Trophoblast cell (in vitro differentiated cells and primary cell): ENCODE measurements at regions not wholly inside any gene's neighbourhood (a gene's known extent, or its start where the extent isn't known, plus 50 kb on each side); places are given as distances from the start of the nearest gene placed in this dataset.

Experiments used
- DNase-seq, 2 donors: peaks; one replicate each; pipeline ENCODE4 v3.0.0-alpha.2; 2016
- H2AFZ ChIP-seq: 2 replicates; pipeline ENCODE4 v1.6.1; 2013; ENCODE audit warnings: low read length, moderate library complexity, mild to moderate bottlenecking; ENCODE audit not compliant: insufficient read depth, poor library complexity
- H2AK5ac ChIP-seq: 2 replicates; pipeline ENCODE4 v1.6.1; 2013; ENCODE audit warnings: mild to moderate bottlenecking, low read length
- H2BK120ac ChIP-seq: 2 replicates; pipeline ENCODE4 v1.6.1; 2013; ENCODE audit warnings: low read length, mild to moderate bottlenecking, moderate library complexity; ENCODE audit not compliant: insufficient read depth, poor library complexity
- H2BK12ac ChIP-seq: 2 replicates; pipeline ENCODE4 v1.6.1; 2013; ENCODE audit warnings: mild to moderate bottlenecking, low read length, moderate library complexity
- H2BK5ac ChIP-seq: 2 replicates; pipeline ENCODE4 v1.6.1; 2013; ENCODE audit warnings: low read length, low read depth, moderate library complexity, mild to moderate bottlenecking; ENCODE audit not compliant: poor library complexity
- H3K14ac ChIP-seq: 2 replicates; pipeline ENCODE4 v1.6.1; 2013; ENCODE audit warnings: mild to moderate bottlenecking, low read length
- H3K18ac ChIP-seq: 2 replicates; pipeline ENCODE4 v1.6.1; 2013; ENCODE audit warnings: mild to moderate bottlenecking, low read length
- H3K23ac ChIP-seq: 2 replicates; pipeline ENCODE4 v1.6.1; 2013; ENCODE audit warnings: low read length
- H3K27ac ChIP-seq: 2 replicates; pipeline ENCODE4 v1.5.1; 2013; ENCODE audit warnings: low read depth, mild to moderate bottlenecking, inconsistent platforms, low read length, moderate library complexity
- H3K27me3 ChIP-seq: 2 replicates; pipeline ENCODE4 v1.6.1; 2013; ENCODE audit warnings: inconsistent platforms, mild to moderate bottlenecking, low read length, moderate library complexity; ENCODE audit not compliant: insufficient read depth
- H3K36me3 ChIP-seq, 2 experiments: 1 replicate in 1 of 2; 2 replicates in 1 of 2; pipeline ENCODE4 v1.6.1; 2013; ENCODE audit warnings: low read length in 2 of 2, mild to moderate bottlenecking in 2 of 2, moderate library complexity in 1 of 2; ENCODE audit not compliant: insufficient read depth in 2 of 2, control insufficient read depth in 1 of 2
- H3K4ac ChIP-seq: 2 replicates; pipeline ENCODE4 v1.6.1; 2013; ENCODE audit warnings: low read depth, mild to moderate bottlenecking, low read length, moderate library complexity
- H3K4me1 ChIP-seq, 2 experiments: 1 replicate in 1 of 2; 2 replicates in 1 of 2; pipeline ENCODE4 v1.6.1; 2013; ENCODE audit warnings: low read length in 2 of 2, mild to moderate bottlenecking in 2 of 2, moderate library complexity in 1 of 2; ENCODE audit not compliant: insufficient read depth in 2 of 2, control insufficient read depth in 1 of 2
- H3K4me2 ChIP-seq: 2 replicates; pipeline ENCODE4 v1.6.1; 2013; ENCODE audit warnings: inconsistent platforms, mild to moderate bottlenecking, low read length, moderate library complexity
- H3K4me3 ChIP-seq: 2 replicates; pipeline ENCODE4 v1.5.1; 2013; ENCODE audit warnings: mild to moderate bottlenecking, low read depth, low read length, inconsistent platforms
- H3K79me1 ChIP-seq: one replicate; pipeline ENCODE4 v1.6.1; 2013; ENCODE audit warnings: low read length
- H3K79me2 ChIP-seq: 2 replicates; pipeline ENCODE4 v1.6.1; 2013; ENCODE audit warnings: low read length, mild to moderate bottlenecking; ENCODE audit not compliant: control insufficient read depth, insufficient read depth, poor library complexity
- H3K9ac ChIP-seq: 2 replicates; pipeline ENCODE4 v1.6.1; 2013; ENCODE audit warnings: mild to moderate bottlenecking, low read length
- H3K9me3 ChIP-seq: 2 replicates; pipeline ENCODE4 v1.6.1; 2013; ENCODE audit warnings: low read depth, mild to moderate bottlenecking, control low read depth, inconsistent platforms, low read length; ENCODE audit not compliant: insufficient read depth
- H4K12ac ChIP-seq: 2 replicates; pipeline ENCODE4 v1.6.1; 2013; ENCODE audit warnings: low read depth, mild to moderate bottlenecking, low read length, moderate library complexity
- H4K8ac ChIP-seq: 2 replicates; pipeline ENCODE4 v1.6.1; 2013; ENCODE audit warnings: low read depth, mild to moderate bottlenecking, low read length, moderate library complexity
- H4K91ac ChIP-seq: one replicate; pipeline ENCODE4 v1.6.1; 2013; ENCODE audit warnings: low read depth, mild to moderate bottlenecking, low read length, moderate library complexity
- WGBS: extraction: QIAGEN DNeasy Blood & Tissue Kit; methylation state at CpG from one replicate; pipeline ENCODE4 v1.1.7; 2013; ENCODE audit warnings: missing lambda C conversion rate; ENCODE audit not compliant: insufficient read length, insufficient coverage; ENCODE audit errors: extremely low coverage; 5-methylcytosine and 5-hydroxymethylcytosine counted together

- H3K14ac ChIP-seq, result no peak overlapping the region
- no peak overlapping the region for H4K8ac ChIP-seq
- no peak overlapping the region for H3K4me2 ChIP-seq
- no peak overlapping the region for H2BK120ac ChIP-seq
- no peak overlapping the region for H4K12ac ChIP-seq
- no peak overlapping the region for H3K4ac ChIP-seq
- H3K23ac ChIP-seq, result peak overlapping the region; percentile 22
- no peak for DNase-seq
- H2AFZ ChIP-seq, result no peak overlapping the region
- H3K9ac ChIP-seq, result peak overlapping the region; percentile 36
- H2BK5ac ChIP-seq, result no peak overlapping the region
- peak overlapping the region; percentile 65 for H2AK5ac ChIP-seq
- H4K91ac ChIP-seq, result peak overlapping the region; percentile 37
- peak overlapping the region; percentile 37 for H2BK12ac ChIP-seq
- no CpG with 5 or more reads among the region's 12 CpGs for WGBS
- peaks cover 5% of the 10 kb centered on the region for H3K9me3 ChIP-seq
- H3K79me2 ChIP-seq, result no peaks in the 10 kb centered on the region
- H3K4me1 ChIP-seq, result peaks cover 2 to 11% of the 10 kb centered on the region in 2 experiments
- H3K4me3 ChIP-seq, result no peak overlapping the region
- H3K27me3 ChIP-seq, result no peaks in the 10 kb centered on the region
- H3K79me1 ChIP-seq, result peaks cover 5% of the 10 kb centered on the region
- H3K36me3 ChIP-seq, result no peaks in the 10 kb centered on the region
- no peak overlapping the region for H3K27ac ChIP-seq
- H3K18ac ChIP-seq, result no peak overlapping the region
Observed at GRCh38 chr1:9422911-9423505, 116.3 kb upstream of the SLC25A33 start.

- H2BK12ac ChIP-seq, result peak overlapping the region; percentile 41
- peaks cover 6% of the 10 kb centered on the region for H3K79me1 ChIP-seq
- no peak overlapping the region for H3K4me2 ChIP-seq
- H2AK5ac ChIP-seq, result no peak overlapping the region
- WGBS, result no CpG with 5 or more reads among the region's 4 CpGs
- no peak overlapping the region for H3K27ac ChIP-seq
- H2AFZ ChIP-seq, result no peak overlapping the region
- H4K12ac ChIP-seq, result no peak overlapping the region
- no peak overlapping the region for H4K8ac ChIP-seq
- H2BK120ac ChIP-seq, result no peak overlapping the region
- H3K9ac ChIP-seq, result no peak overlapping the region
- H3K27me3 ChIP-seq, result no peaks in the 10 kb centered on the region
- H3K4me1 ChIP-seq, result peaks cover 2 to 12% of the 10 kb centered on the region in 2 experiments
- no peak overlapping the region for H3K4me3 ChIP-seq
- H3K9me3 ChIP-seq, result peaks cover 5% of the 10 kb centered on the region
- no peak overlapping the region for H2BK5ac ChIP-seq
- no peak overlapping the region for H3K18ac ChIP-seq
- peak; percentile 17 to 18 for DNase-seq
- no peaks in the 10 kb centered on the region for H3K36me3 ChIP-seq
- H3K23ac ChIP-seq, result no peak overlapping the region
- H3K4ac ChIP-seq, result no peak overlapping the region
- H4K91ac ChIP-seq, result peak overlapping the region; percentile 21
- H3K14ac ChIP-seq, result no peak overlapping the region
- H3K79me2 ChIP-seq, result peaks cover 2% of the 10 kb centered on the region
Observed at GRCh38 chr1:9424261-9424660, 115.0 kb upstream of the SLC25A33 start.

GRCh38 chr1:9425859-9426258, 113.4 kb upstream of the SLC25A33 start:
- Histone ChIP-seq H3K79me2 (peaks cover 2% of the 10 kb centered on the region), H4K8ac (no peak overlapping the region), H3K9ac (no peak overlapping the region), H3K4me3 (no peak overlapping the region), H3K36me3 (no peaks in the 10 kb centered on the region), H3K79me1 (peaks cover 6% of the 10 kb centered on the region), H3K27ac (no peak overlapping the region), H4K91ac (peak overlapping the region; percentile 19), H3K9me3 (peaks cover 5% of the 10 kb centered on the region), H3K4me1 (peaks cover 2 to 15% of the 10 kb centered on the region in 2 experiments), H3K18ac (no peak overlapping the region), H3K4me2 (no peak overlapping the region), H3K27me3 (no peaks in the 10 kb centered on the region), H2BK12ac (peak overlapping the region; percentile 75), H4K12ac (no peak overlapping the region), H2BK120ac (peak overlapping the region; percentile 37), H3K23ac (no peak overlapping the region), H2AFZ (no peak overlapping the region), H3K4ac (no peak overlapping the region), H2AK5ac (peak overlapping the region; percentile 38), H3K14ac (no peak overlapping the region), H2BK5ac (no peak overlapping the region)
- no CpG with 5 or more reads among the region's 7 CpGs for WGBS
- DNase-seq, result no peak

- no peak overlapping the region for H3K23ac ChIP-seq
- peaks cover 6% of the 10 kb centered on the region for H3K79me1 ChIP-seq
- H4K12ac ChIP-seq, result no peak overlapping the region
- DNase-seq, result no peak
- no peak overlapping the region for H3K9ac ChIP-seq
- no peaks in the 10 kb centered on the region for H3K36me3 ChIP-seq
- peak overlapping the region; percentile 40 for H2AK5ac ChIP-seq
- H3K4me1 ChIP-seq, result peaks cover 2 to 15% of the 10 kb centered on the region in 2 experiments
- peaks cover 2% of the 10 kb centered on the region for H3K79me2 ChIP-seq
- H2BK5ac ChIP-seq, result no peak overlapping the region
- no CpG with 5 or more reads among the region's 13 CpGs for WGBS
- H3K4me3 ChIP-seq, result no peak overlapping the region
- H3K27ac ChIP-seq, result no peak overlapping the region
- H2BK12ac ChIP-seq, result peak overlapping the region; percentile 32
- peak overlapping the region; percentile 63 for H4K91ac ChIP-seq
- no peak overlapping the region for H3K4ac ChIP-seq
- H3K18ac ChIP-seq, result no peak overlapping the region
- no peak overlapping the region for H4K8ac ChIP-seq
- peaks cover 5% of the 10 kb centered on the region for H3K9me3 ChIP-seq
- H2BK120ac ChIP-seq, result peak overlapping the region; percentile 13
- no peaks in the 10 kb centered on the region for H3K27me3 ChIP-seq
- peak overlapping the region; percentile 20 for H3K14ac ChIP-seq
- no peak overlapping the region for H2AFZ ChIP-seq
- no peak overlapping the region for H3K4me2 ChIP-seq
Observed at GRCh38 chr1:9426291-9426711, 113.0 kb upstream of the SLC25A33 start.
